Panc1 (cell line): ENCODE measurements at regions not wholly inside any gene's neighbourhood (a gene's known extent, or its start where the extent isn't known, plus 50 kb on each side); places are given as distances from the start of the nearest gene placed in this dataset.

ENCODE experiments used
- ATAC-seq: fragments of 200-7000 bp; cut with Tn5 transposase; 2 replicates; pipeline ENCODE4 v1.9.1; 2020; ENCODE audit warnings: mild to moderate bottlenecking, moderate library complexity
- BruUV-seq: library from RNA; stranded (reverse); fragments of 400-500 nt; replicated peaks from 2 replicates; lab custom pipeline; 2021; lab: Mats Ljungman, UMichigan
- CTCF ChIA-PET: fragments of 300-600 bp; sonication (Branson Sonifier 250); formaldehyde crosslinking; loops from one replicate; lab custom pipeline; 2022; ENCODE audit warnings: antibody characterized with exemption; lab: Charles Lee
- POLR2A ChIA-PET: fragments of 300-600 bp; sonication (Branson Sonifier 250); formaldehyde crosslinking; loops from one replicate; lab custom pipeline; 2022; ENCODE audit warnings: antibody characterized with exemption; lab: Charles Lee
- DNase-seq: peaks from one replicate; pipeline ENCODE4 v3.0.0-alpha.2; 2010; ENCODE audit warnings: low read depth, low spot score
- H3K27ac ChIP-seq: 2 replicates; pipeline ENCODE4 v1.5.1; 2011; ENCODE audit warnings: mild to moderate bottlenecking, low read length, inconsistent platforms
- H3K27me3 ChIP-seq: fragments of 200-500 bp; sonication (Bioruptor generic); 2 replicates; pipeline ENCODE4 v1.6.0; 2014; ENCODE audit warnings: low read length, inconsistent platforms; ENCODE audit not compliant: control insufficient read depth, insufficient read depth
- H3K36me3 ChIP-seq: fragments of 200-500 bp; sonication (Bioruptor generic); 2 replicates; pipeline ENCODE4 v1.5.1; 2014; ENCODE audit warnings: inconsistent platforms, mild to moderate bottlenecking, low read length, moderate library complexity; ENCODE audit not compliant: control insufficient read depth, insufficient read depth
- H3K4me1 ChIP-seq: 2 replicates; pipeline ENCODE4 v1.5.1; 2011; ENCODE audit warnings: inconsistent platforms, mild to moderate bottlenecking, low read length, moderate library complexity; ENCODE audit not compliant: control insufficient read depth, insufficient read depth
- H3K4me3 ChIP-seq, 2 experiments: 2 replicates each; pipeline ENCODE4 v1.5.1; 2011 to 2012; ENCODE audit warnings: low read depth in 2 of 2, low read length in 2 of 2, mild to moderate bottlenecking in 2 of 2, inconsistent platforms in 1 of 2, moderate library complexity in 1 of 2
- H3K9me3 ChIP-seq: fragments of 200-500 bp; sonication (Bioruptor generic); 2 replicates; pipeline ENCODE4 v1.5.1; 2014; ENCODE audit warnings: low read depth, mild to moderate bottlenecking, inconsistent platforms, low read length, moderate library complexity; ENCODE audit not compliant: control insufficient read depth, insufficient read depth
- POLR2AphosphoS5 ChIP-seq: IDR thresholded peaks from 2 replicates; pipeline ENCODE4 v1.6.1; 2012; ENCODE audit warnings: mild to moderate bottlenecking, low read depth, low read length, moderate library complexity
- SIN3A ChIP-seq: IDR thresholded peaks from 2 replicates; pipeline ENCODE4 v1.6.1; 2012; ENCODE audit warnings: low read depth, mild to moderate bottlenecking, low read length, moderate library complexity, borderline replicate concordance; ENCODE audit not compliant: insufficient read depth
- TCF7L2 ChIP-seq: IDR thresholded peaks from 2 replicates; pipeline ENCODE4 v1.6.1; 2011; ENCODE audit warnings: mild to moderate bottlenecking, low read depth, low read length, inconsistent platforms
- in situ Hi-C: cut with HindIII; loops from 2 replicates; pipeline ENCODE4 v1.10.0; 2016; ENCODE audit warnings: low sequenced_read_pairs, low pct_unique_long_range_greater_than_20kb
- intact Hi-C: fragments of 100-400 bp; cut with micrococcal nuclease; formaldehyde crosslinking; loops from one replicate; pipeline ENCODE4 v1.10.0; 2022; ENCODE audit not compliant: unreplicated experiment
- TF ChIP-seq, protein P1 (sequence below), 2 experiments: IDR thresholded peaks; 2 replicates each; pipeline ENCODE4 v1.6.1; 2011 to 2012; ENCODE audit warnings: low read depth in 2 of 2, control low read depth in 1 of 2, low read length in 1 of 2, mild to moderate bottlenecking in 1 of 2, moderate library complexity in 1 of 2; ENCODE audit not compliant: insufficient read depth in 1 of 2
- TF ChIP-seq, protein P2 (sequence below): fragments of 450-650 bp; IDR thresholded peaks from 2 replicates; pipeline ENCODE4 v1.5.1; 2017; ENCODE audit warnings: mild to moderate bottlenecking

DNA sequence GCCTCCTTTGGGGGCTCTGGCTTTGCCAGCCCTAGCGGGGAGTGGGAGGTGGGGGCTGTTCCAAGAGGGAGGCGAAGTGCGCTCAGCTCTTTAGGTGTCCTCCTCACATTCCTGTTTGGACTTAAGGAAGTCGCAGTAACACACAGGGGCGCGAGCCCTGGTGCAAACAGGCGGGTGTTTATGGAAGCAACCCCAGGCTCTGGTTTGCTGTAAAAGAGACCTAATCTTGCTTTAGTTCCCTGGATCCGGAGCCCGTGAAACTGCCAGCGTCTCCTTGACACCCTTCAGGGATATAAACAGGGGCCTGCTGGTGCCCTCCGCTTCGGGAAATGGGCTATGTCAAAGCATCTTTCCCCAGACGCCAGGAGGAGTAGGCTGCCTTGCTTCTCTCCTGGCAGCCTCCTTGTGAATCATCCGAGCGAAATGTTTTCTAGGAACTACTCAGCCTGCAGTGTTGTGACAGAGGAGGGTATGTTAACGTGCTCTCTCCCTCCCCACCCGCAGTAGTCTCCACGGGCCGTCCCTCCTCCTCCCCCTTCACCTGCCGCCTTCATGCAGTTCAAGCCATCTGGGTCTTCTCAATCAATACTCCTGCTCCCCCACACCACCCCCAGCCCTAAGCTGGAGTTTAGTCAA is 168.0 kb upstream of the LRFN2 start:
- ChIA-PET POLR2A (no interaction called here), CTCF (no interaction called here)
- H3K9me3 ChIP-seq: no peaks in the 10 kb centered on the region
- peaks cover 13% of the 10 kb centered on the region for H3K27me3 ChIP-seq
- BruUV-seq: no TSS peak
- H3K36me3 ChIP-seq: no peaks in the 10 kb centered on the region
- intact Hi-C loops (no loop called here), in situ Hi-C loops (no loop called here)
- DNase-seq (no peak), ATAC-seq (no peak)
- no peak for TF ChIP-seq SIN3A
- no peak for TF ChIP-seq TCF7L2
- TF ChIP-seq, protein P1, sequence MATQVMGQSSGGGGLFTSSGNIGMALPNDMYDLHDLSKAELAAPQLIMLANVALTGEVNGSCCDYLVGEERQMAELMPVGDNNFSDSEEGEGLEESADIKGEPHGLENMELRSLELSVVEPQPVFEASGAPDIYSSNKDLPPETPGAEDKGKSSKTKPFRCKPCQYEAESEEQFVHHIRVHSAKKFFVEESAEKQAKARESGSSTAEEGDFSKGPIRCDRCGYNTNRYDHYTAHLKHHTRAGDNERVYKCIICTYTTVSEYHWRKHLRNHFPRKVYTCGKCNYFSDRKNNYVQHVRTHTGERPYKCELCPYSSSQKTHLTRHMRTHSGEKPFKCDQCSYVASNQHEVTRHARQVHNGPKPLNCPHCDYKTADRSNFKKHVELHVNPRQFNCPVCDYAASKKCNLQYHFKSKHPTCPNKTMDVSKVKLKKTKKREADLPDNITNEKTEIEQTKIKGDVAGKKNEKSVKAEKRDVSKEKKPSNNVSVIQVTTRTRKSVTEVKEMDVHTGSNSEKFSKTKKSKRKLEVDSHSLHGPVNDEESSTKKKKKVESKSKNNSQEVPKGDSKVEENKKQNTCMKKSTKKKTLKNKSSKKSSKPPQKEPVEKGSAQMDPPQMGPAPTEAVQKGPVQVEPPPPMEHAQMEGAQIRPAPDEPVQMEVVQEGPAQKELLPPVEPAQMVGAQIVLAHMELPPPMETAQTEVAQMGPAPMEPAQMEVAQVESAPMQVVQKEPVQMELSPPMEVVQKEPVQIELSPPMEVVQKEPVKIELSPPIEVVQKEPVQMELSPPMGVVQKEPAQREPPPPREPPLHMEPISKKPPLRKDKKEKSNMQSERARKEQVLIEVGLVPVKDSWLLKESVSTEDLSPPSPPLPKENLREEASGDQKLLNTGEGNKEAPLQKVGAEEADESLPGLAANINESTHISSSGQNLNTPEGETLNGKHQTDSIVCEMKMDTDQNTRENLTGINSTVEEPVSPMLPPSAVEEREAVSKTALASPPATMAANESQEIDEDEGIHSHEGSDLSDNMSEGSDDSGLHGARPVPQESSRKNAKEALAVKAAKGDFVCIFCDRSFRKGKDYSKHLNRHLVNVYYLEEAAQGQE (IDR thresholded peaks at IDR 0.05; ENCODE audit: insufficient read depth in 1 of 2, low read depth in 2 of 2, low read length in 1 of 2): no peak
- TF ChIP-seq, protein P2, sequence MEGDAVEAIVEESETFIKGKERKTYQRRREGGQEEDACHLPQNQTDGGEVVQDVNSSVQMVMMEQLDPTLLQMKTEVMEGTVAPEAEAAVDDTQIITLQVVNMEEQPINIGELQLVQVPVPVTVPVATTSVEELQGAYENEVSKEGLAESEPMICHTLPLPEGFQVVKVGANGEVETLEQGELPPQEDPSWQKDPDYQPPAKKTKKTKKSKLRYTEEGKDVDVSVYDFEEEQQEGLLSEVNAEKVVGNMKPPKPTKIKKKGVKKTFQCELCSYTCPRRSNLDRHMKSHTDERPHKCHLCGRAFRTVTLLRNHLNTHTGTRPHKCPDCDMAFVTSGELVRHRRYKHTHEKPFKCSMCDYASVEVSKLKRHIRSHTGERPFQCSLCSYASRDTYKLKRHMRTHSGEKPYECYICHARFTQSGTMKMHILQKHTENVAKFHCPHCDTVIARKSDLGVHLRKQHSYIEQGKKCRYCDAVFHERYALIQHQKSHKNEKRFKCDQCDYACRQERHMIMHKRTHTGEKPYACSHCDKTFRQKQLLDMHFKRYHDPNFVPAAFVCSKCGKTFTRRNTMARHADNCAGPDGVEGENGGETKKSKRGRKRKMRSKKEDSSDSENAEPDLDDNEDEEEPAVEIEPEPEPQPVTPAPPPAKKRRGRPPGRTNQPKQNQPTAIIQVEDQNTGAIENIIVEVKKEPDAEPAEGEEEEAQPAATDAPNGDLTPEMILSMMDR: no peak
- TF ChIP-seq POLR2AphosphoS5: no peak
- H3K4me3 ChIP-seq: no peak overlapping the region
- H3K4me1 ChIP-seq: no peaks in the 10 kb centered on the region
- H3K27ac ChIP-seq: no peak overlapping the region

DNA sequence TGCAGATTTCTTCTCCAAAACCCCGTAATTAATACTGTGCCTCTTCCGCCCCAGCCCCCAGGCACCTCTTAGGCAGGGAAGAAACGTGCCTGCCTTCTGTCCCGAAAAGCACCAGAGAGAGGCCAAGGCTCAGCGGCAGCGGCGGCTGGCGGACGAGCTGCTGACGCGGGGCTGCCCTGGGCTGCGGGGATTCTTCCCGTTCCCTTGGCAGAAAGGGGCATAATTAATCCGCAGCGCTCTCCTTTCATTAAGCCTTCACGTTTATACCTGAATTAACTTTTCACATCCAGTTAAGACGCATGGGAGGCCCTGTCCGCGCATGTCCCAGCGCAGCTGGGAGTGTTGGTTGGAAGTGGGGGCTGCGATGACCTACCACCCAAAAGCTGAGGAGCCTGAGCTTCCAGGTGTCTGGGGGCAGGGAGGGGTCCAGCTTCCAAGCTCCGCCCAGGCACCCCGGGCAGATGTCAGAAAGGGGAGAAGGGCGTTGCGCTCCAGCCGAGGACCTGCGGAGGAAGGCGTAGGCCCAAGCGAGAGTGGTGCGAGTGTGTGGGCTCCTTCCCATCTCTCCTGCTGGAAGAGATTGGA is 167.4 kb upstream of the LRFN2 start:
- no peak overlapping the region for H3K27ac ChIP-seq
- no peak for ATAC-seq
- no peaks in the 10 kb centered on the region for H3K36me3 ChIP-seq
- H3K27me3 ChIP-seq: peaks cover 13% of the 10 kb centered on the region
- intact Hi-C loops (no loop called here), in situ Hi-C loops (no loop called here)
- DNase-seq: no peak
- no peaks in the 10 kb centered on the region for H3K9me3 ChIP-seq
- CTCF ChIA-PET: no interaction called here
- POLR2A ChIA-PET: no interaction called here
- TF ChIP-seq POLR2AphosphoS5 (no peak), SIN3A (no peak), TCF7L2 (no peak)
- TF ChIP-seq, protein P2: no peak
- TF ChIP-seq, protein P1 (IDR thresholded peaks at IDR 0.05; ENCODE audit: insufficient read depth in 1 of 2, low read depth in 2 of 2, low read length in 1 of 2): no peak
- no peaks in the 10 kb centered on the region for H3K4me1 ChIP-seq
- BruUV-seq: no TSS peak
- H3K4me3 ChIP-seq: no peak overlapping the region
